K562 (cell line): ENCODE measurements at regions not wholly inside any gene's neighbourhood (a gene's known extent, or its start where the extent isn't known, plus 50 kb on each side); places are given as distances from the start of the nearest gene placed in this dataset.
A peak's percentile ranks its signal among the peaks of the same experiment; 100 is the strongest.

Source experiments
- ATAC-seq: fragments of 200-7000 bp; cut with Tn5 transposase; 3 replicates; pipeline ENCODE4 v1.9.1; 2020; ENCODE audit warnings: moderate library complexity
- BruUV-seq: library from RNA; stranded (reverse); fragments of 400-500 nt; replicated peaks from 2 replicates; lab custom pipeline; 2021; lab: Mats Ljungman, UMichigan
- CTCF ChIA-PET: fragments of 300-600 bp; formaldehyde crosslinking; extraction: SDS; loops from one replicate; lab custom pipeline; 2021; ENCODE audit warnings: low intra/inter-chr PET ratio; lab: Yijun Ruan, JAX
- POLR2A ChIA-PET: fragments of 300-600, 350-650 bp; sonication (Branson Sonifier 250); formaldehyde crosslinking; extraction: SDS; loops from one replicate; lab custom pipeline; 2021; ENCODE audit warnings: antibody characterized with exemption, inconsistent platforms; lab: Yijun Ruan, JAX
- DNase-seq, 4 experiments: peaks; one replicate each; pipeline versions ENCODE4 v3.0.0 to v3.0.0-alpha.2; 2011 to 2018; ENCODE audit warnings: low spot score in 3 of 4, mixed read lengths in 3 of 4; ENCODE audit errors: extremely low read depth in 1 of 4
- FAIRE-seq: peaks from 2 replicates; lab custom pipeline; 2011; peaks lifted over from hg19 to GRCh38; lab: Jason Lieb, UNC
- H2AFZ ChIP-seq: 2 replicates; pipeline ENCODE4 v1.6.0; 2011; ENCODE audit warnings: low read depth, low read length, control low read depth, inconsistent platforms
- H3K27ac ChIP-seq: fragments of 200-600 bp; 3 replicates; pipeline ENCODE4 v1.8.0; 2011; ENCODE audit warnings: low read depth, mild to moderate bottlenecking, control low read depth, inconsistent platforms, low read length, moderate library complexity, mixed read lengths; ENCODE audit errors: extremely low read depth
- H3K27me3 ChIP-seq, 2 experiments: fragments of 300-600 bp in 1 of 2; 2 replicates in 1 of 2; 3 replicates in 1 of 2; pipeline versions ENCODE4 v1.6.0 to v1.8.0; 2011; ENCODE audit warnings: inconsistent platforms in 2 of 2, low read length in 2 of 2, mild to moderate bottlenecking in 1 of 2, mixed read lengths in 1 of 2, moderate library complexity in 1 of 2; ENCODE audit not compliant: control insufficient read depth in 2 of 2, insufficient read depth in 2 of 2
- H3K36me3 ChIP-seq: fragments of 300-600 bp; 3 replicates; pipeline ENCODE4 v1.8.0; 2011; ENCODE audit warnings: mild to moderate bottlenecking, low read length, inconsistent platforms; ENCODE audit not compliant: control insufficient read depth, insufficient read depth
- H3K4me1 ChIP-seq, 2 experiments: fragments of 200-600 bp in 1 of 2; replicated peaks in 1 of 2; 2 replicates in 1 of 2; 3 replicates in 1 of 2; pipeline versions ENCODE4 v1.5.1 to v1.8.0; 2011; ENCODE audit warnings: inconsistent platforms in 2 of 2, low read length in 2 of 2, mild to moderate bottlenecking in 1 of 2, mixed read lengths in 1 of 2, moderate library complexity in 1 of 2; ENCODE audit not compliant: control insufficient read depth in 2 of 2, insufficient read depth in 2 of 2
- H3K4me2 ChIP-seq: 2 replicates; pipeline ENCODE4 v1.6.1; 2011; ENCODE audit warnings: low read length, control low read depth, inconsistent platforms, mixed read lengths; ENCODE audit not compliant: insufficient read depth
- H3K4me3 ChIP-seq: fragments of 200-600 bp; sonication (generic), shearing (Covaris generic); 2 replicates; pipeline ENCODE4 v1.5.1; 2016; ENCODE audit warnings: control low read depth, inconsistent platforms
- H3K79me2 ChIP-seq: fragments of 200-600 bp; 3 replicates; pipeline ENCODE4 v1.8.0; 2011; ENCODE audit warnings: low read length, inconsistent platforms; ENCODE audit not compliant: control insufficient read depth, insufficient read depth
- H3K9ac ChIP-seq, 2 experiments: 2 replicates each; pipeline versions ENCODE4 v1.6.0 to v1.6.1; 2011; ENCODE audit warnings: low read depth in 2 of 2, low read length in 2 of 2, control low read depth in 1 of 2, inconsistent platforms in 1 of 2, mild to moderate bottlenecking in 1 of 2, mixed read lengths in 1 of 2; ENCODE audit not compliant: insufficient read depth in 1 of 2
- H3K9me1 ChIP-seq: one replicate; pipeline ENCODE4 v1.6.0; 2011; ENCODE audit warnings: inconsistent platforms, mild to moderate bottlenecking, low read length, moderate library complexity; ENCODE audit not compliant: control insufficient read depth, insufficient read depth
- H3K9me3 ChIP-seq: replicated peaks from 2 replicates; pipeline ENCODE4 v1.5.1; 2011; ENCODE audit warnings: low read depth, low read length, inconsistent platforms; ENCODE audit not compliant: control insufficient read depth, insufficient read depth
- H4K20me1 ChIP-seq: replicated peaks from 2 replicates; pipeline ENCODE4 v1.6.1; 2011; ENCODE audit warnings: low read length, inconsistent platforms, mixed read lengths; ENCODE audit not compliant: control insufficient read depth, insufficient read depth
- CBFA2T2 ChIP-seq: fragments of 450-650 bp; conservative IDR thresholded peaks from 2 replicates; pipeline ENCODE4 v1.6.1; 2017; ENCODE audit warnings: mild to moderate bottlenecking
- EGR1 ChIP-seq: fragments of 450-650 bp; conservative IDR thresholded peaks from 2 replicates; pipeline ENCODE4 v1.6.1; 2017; ENCODE audit warnings: mild to moderate bottlenecking
- FOXA1 ChIP-seq: fragments of 450-650 bp; IDR thresholded peaks from 2 replicates; pipeline ENCODE4 v1.6.1; 2016; ENCODE audit warnings: mild to moderate bottlenecking, borderline replicate concordance
- HDAC2 ChIP-seq: fragments of 450-650 bp; IDR thresholded peaks from 2 replicates; pipeline ENCODE4 v1.6.1; 2016; ENCODE audit warnings: mild to moderate bottlenecking
- HINFP ChIP-seq: fragments of 450-650 bp; conservative IDR thresholded peaks from 2 replicates; pipeline ENCODE4 v1.6.1; 2016; ENCODE audit warnings: missing genetic modification characterization, low read depth, mild to moderate bottlenecking, control low read depth, missing compliant biosample characterization
- MTA2 ChIP-seq: fragments of 450-650 bp; IDR thresholded peaks from 2 replicates; pipeline ENCODE4 v1.6.1; 2016; ENCODE audit warnings: low read depth
- NFIC ChIP-seq: fragments of 450-650 bp; IDR thresholded peaks from 2 replicates; pipeline ENCODE4 v1.6.1; 2017; ENCODE audit warnings: mild to moderate bottlenecking, inconsistent platforms
- PBX2 ChIP-seq, 2 experiments: IDR thresholded peaks in 1 of 2; conservative IDR thresholded peaks in 1 of 2; 2 replicates each; pipeline ENCODE4 v1.6.1; 2016; ENCODE audit warnings: low read depth in 2 of 2, mild to moderate bottlenecking in 1 of 2, missing compliant biosample characterization in 1 of 2, missing genetic modification characterization in 1 of 2, moderate library complexity in 1 of 2
- PKNOX1 ChIP-seq: fragments of 450-650 bp; IDR thresholded peaks from 2 replicates; pipeline ENCODE4 v1.6.1; 2016
- POLR2AphosphoS5 ChIP-seq: IDR thresholded peaks from 2 replicates; pipeline ENCODE4 v1.6.1; 2011; ENCODE audit warnings: mild to moderate bottlenecking, low read depth, low read length, moderate library complexity; ENCODE audit not compliant: control insufficient read depth, insufficient read depth
- SUPT5H ChIP-seq: fragments of 450-650 bp; IDR thresholded peaks from 2 replicates; pipeline ENCODE4 v1.6.1; 2016
- TAL1 ChIP-seq: fragments of 450-650 bp; IDR thresholded peaks from 2 replicates; pipeline ENCODE4 v1.6.1; 2016; ENCODE audit warnings: mild to moderate bottlenecking
- UBTF ChIP-seq, 2 experiments: IDR thresholded peaks; 2 replicates each; pipeline ENCODE4 v1.6.1; 2012; ENCODE audit warnings: improper control_type of control experiment in 2 of 2, low read depth in 2 of 2, low read length in 2 of 2, borderline replicate concordance in 1 of 2
- WGBS: fragments of 100-300 bp; shearing (Covaris generic); methylation state at CpG from one replicate; pipeline ENCODE4 v1.1.6; 2016; ENCODE audit warnings: low coverage, mixed read lengths; ENCODE audit not compliant: insufficient coverage; ENCODE audit errors: missing lambda C conversion rate; 5-methylcytosine and 5-hydroxymethylcytosine counted together
- in situ Hi-C: fragments of 300-500 bp; cut with MboI; formaldehyde crosslinking; loops from 4 replicates; pipeline ENCODE4 v1.15.0; 2018; ENCODE audit warnings: inconsistent platforms, mixed read lengths
- intact Hi-C: fragments of 100-400 bp; cut with micrococcal nuclease; formaldehyde crosslinking; loops from 2 replicates; pipeline ENCODE4 v1.14.2; 2022

GRCh38 chr1:112790920-112791722 is 76.0 kb upstream of the PPM1J start:
- intact Hi-C loops (no loop called here), in situ Hi-C loops (no loop called here)
- Histone ChIP-seq H3K4me2 (no peak overlapping the region; the same call in 1 of the 2 replicates), H4K20me1 (no peaks in the 10 kb centered on the region), H2AFZ (no peak overlapping the region), H3K27me3 (peaks cover 10 to 19% of the 10 kb centered on the region in 2 experiments; a peak in 2 of 5 replicates), H3K9me1 (peaks cover 5% of the 10 kb centered on the region), H3K79me2 (no peaks in the 10 kb centered on the region), H3K4me3 (no peak overlapping the region), H3K27ac (no peak overlapping the region), H3K4me1 (peaks cover 0 to 26% of the 10 kb centered on the region in 2 experiments; a peak in 4 of 5 replicates), H3K9me3 (peaks cover 2% of the 10 kb centered on the region), H3K9ac (no peak overlapping the region), H3K36me3 (no peaks in the 10 kb centered on the region)
- FAIRE-seq = peak; percentile 57
- WGBS = 4% methylated on average over 10 of the region's 10 CpGs
- no TSS peak for BruUV-seq
- DNase-seq = peak in 2 of 4 experiments; percentile 41 to 63
- ChIA-PET CTCF (no interaction called here), POLR2A (interaction anchor here (0.6 to 1.7 kb wide), 5 partner anchors 10 to 398 kb away, joined by 3 to 6 read pairs (median 3); no protein-coding TSS in a partner anchor)
- peak; percentile 66 for ATAC-seq
- TF ChIP-seq CBFA2T2 (peak; percentile 82), FOXA1 (no peak), POLR2AphosphoS5 (peak; percentile 58; the same call in 1 of the 2 replicates), UBTF (IDR thresholded peaks at IDR 0.05; ENCODE audit: borderline replicate concordance in 1 of 2, low read depth in 2 of 2, low read length in 2 of 2) (0 out of 4 replicates have a peak, but pooled peaks of 1 of the 2 experiments have one; percentile 19), PBX2 (CRISPR knock-in tag; IDR thresholded peaks at IDR 0.05; ENCODE audit: low read depth) (no peak), PBX2 (tag; conservative IDR thresholded peaks at IDR 0.05; ENCODE audit: low read depth) (peak; percentile 68; the same call in 1 of the 2 replicates), PKNOX1 (peak; percentile 45; the same call in 1 of the 2 replicates), TAL1 (peak; percentile 73), SUPT5H (no peak), EGR1 (peak; percentile 35; the same call in 1 of the 2 replicates), MTA2 (peak; percentile 46; the same call in 1 of the 2 replicates), HDAC2 (peak; percentile 20; the same call in 1 of the 2 replicates), HINFP (no peak), NFIC (peak; percentile 48; the same call in 1 of the 2 replicates)
